Tibial nerve (tissue), 4 donors: ENCODE measurements at regions not wholly inside any gene's neighbourhood (a gene's known extent, or its start where the extent isn't known, plus 50 kb on each side); places are given as distances from the start of the nearest gene placed in this dataset.

ENCODE experiments used
- CTCF ChIP-seq, 5 experiments: fragments of 200-600 bp in 3 of 5; fragments of 450-650 bp in 2 of 5; sonication (generic) in 3 of 5; IDR thresholded peaks; one replicate each; pipeline ENCODE4 v1.5.1; 2016 to 2019; ENCODE audit warnings: antibody characterized with exemption in 5 of 5, mild to moderate bottlenecking in 3 of 5, moderate library complexity in 2 of 5
- EP300 ChIP-seq, 2 donors: sonication (generic); formaldehyde crosslinking; IDR thresholded peaks; one replicate each; pipeline ENCODE4 v1.6.1; 2017; ENCODE audit warnings: antibody characterized with exemption in 2 of 2, mild to moderate bottlenecking in 1 of 2

GRCh38 chr1:83701355-83701754 is 297.6 kb downstream of the TTLL7 start:
- TF ChIP-seq CTCF (IDR thresholded peaks at IDR 0.05) (no peak), EP300 (IDR thresholded peaks at IDR 0.05) (no peak)
